Activated CD4-positive, alpha-beta T cell treated with anti-CD3 and anti-CD28 coated beads for 36 hours (primary cell): ENCODE measurements at regions not wholly inside any gene's neighbourhood (a gene's known extent, or its start where the extent isn't known, plus 50 kb on each side); places are given as distances from the start of the nearest gene placed in this dataset.
"Not testable (repeated sequence)": the region's sequence is repeated elsewhere in the genome, so short reads cannot be mapped to it uniquely, and the experiment has no call there.

Experiments
- ATAC-seq: fragments of 200-7000 bp; cut with Tn5 transposase; one replicate; pipeline ENCODE4 v1.10.0; 2021; ENCODE audit warnings: mild to moderate bottlenecking, moderate library complexity
- CTCF ChIA-PET: fragments of 350-600 bp; sonication (Branson Sonifier 250); formaldehyde crosslinking; loops from one replicate; lab custom pipeline; 2021; ENCODE audit warnings: antibody characterized with exemption; lab: Charles Lee
- POLR2A ChIA-PET: fragments of 350-600 bp; sonication (Branson Sonifier 250); formaldehyde crosslinking; loops from one replicate; lab custom pipeline; 2021; ENCODE audit warnings: antibody characterized with exemption, inconsistent platforms; lab: Charles Lee
- DNase-seq: peaks from one replicate; pipeline ENCODE4 v3.0.0-alpha.2; 2020
- H3K27ac Mint-ChIP-seq: one replicate; pipeline ENCODE4 v1.8.0; 2021; ENCODE audit warnings: mixed read lengths
- H3K27me3 Mint-ChIP-seq: one replicate; pipeline ENCODE4 v1.8.0; 2021; ENCODE audit warnings: mixed read lengths
- H3K36me3 Mint-ChIP-seq: one replicate; pipeline ENCODE4 v1.8.0; 2021; ENCODE audit warnings: low read depth, mixed read lengths
- H3K4me1 Mint-ChIP-seq: one replicate; pipeline ENCODE4 v1.8.0; 2021; ENCODE audit warnings: mixed read lengths
- H3K4me3 Mint-ChIP-seq: one replicate; pipeline ENCODE4 v1.8.0; 2021; ENCODE audit warnings: mild to moderate bottlenecking, moderate library complexity, mixed read lengths
- H3K9me3 Mint-ChIP-seq: one replicate; pipeline ENCODE4 v1.8.0; 2021; ENCODE audit warnings: low read depth, mixed read lengths
- intact Hi-C, 2 experiments: fragments of 100-400 bp; cut with DNase I in 1 of 2; cut with micrococcal nuclease in 1 of 2; formaldehyde crosslinking; loops; one replicate each; pipeline versions ENCODE4 v1.14.2 to v1.15.1; 2022 to 2024; cut with DNase I, micrococcal nuclease

DNA sequence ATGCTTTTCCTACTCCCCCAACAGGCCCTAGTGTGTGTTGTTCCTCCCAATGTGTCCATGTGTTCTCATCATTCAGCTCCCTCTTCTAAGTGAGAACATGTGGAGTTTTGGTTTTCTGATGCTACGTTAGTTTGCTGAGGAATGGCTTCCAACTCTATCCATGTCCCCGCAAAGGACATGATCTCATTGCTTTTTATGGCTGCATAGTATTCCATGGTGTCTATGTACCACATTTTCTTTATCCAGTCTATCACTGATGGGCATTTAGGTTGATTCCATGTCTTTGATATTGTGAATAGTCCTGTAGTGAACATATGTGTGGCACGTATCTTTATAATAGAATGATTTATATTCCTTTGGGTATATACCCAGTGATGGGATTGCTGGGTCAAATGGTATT, 72.5 kb upstream of the CCNY start:
- ATAC-seq, H3K4me3 Mint-ChIP-seq, H3K4me1 Mint-ChIP-seq, POLR2A ChIA-PET, DNase-seq, CTCF ChIA-PET, H3K36me3 Mint-ChIP-seq, H3K27ac Mint-ChIP-seq, H3K9me3 Mint-ChIP-seq, H3K27me3 Mint-ChIP-seq: not testable (repeated sequence)
- intact Hi-C loops, result loop anchor here in 1 of 2 experiments (5.0 kb wide), 1 partner anchor 188 kb away; no protein-coding TSS in a partner anchor

DNA sequence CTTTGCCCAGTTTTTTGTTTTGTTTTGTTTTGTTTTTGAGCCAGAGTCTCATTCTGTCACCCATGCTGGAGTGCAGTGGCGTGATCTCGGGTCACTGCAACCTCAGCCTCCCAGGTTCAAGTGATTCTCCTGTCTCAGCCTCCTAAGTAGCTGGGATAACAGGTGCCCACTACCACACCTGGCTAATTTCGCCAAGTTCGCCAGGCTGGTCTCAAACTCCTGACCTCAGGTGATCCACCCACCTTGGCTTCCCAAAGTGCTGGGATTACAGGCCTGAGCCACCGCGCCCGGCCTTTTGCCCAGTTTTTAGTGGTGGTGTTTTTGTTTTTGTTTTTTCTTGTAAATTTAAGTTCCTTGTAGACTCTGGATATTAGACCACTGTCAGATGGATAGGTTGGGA, 71.7 kb upstream of the CCNY start:
- not testable (repeated sequence) for H3K4me1 Mint-ChIP-seq

DNA sequence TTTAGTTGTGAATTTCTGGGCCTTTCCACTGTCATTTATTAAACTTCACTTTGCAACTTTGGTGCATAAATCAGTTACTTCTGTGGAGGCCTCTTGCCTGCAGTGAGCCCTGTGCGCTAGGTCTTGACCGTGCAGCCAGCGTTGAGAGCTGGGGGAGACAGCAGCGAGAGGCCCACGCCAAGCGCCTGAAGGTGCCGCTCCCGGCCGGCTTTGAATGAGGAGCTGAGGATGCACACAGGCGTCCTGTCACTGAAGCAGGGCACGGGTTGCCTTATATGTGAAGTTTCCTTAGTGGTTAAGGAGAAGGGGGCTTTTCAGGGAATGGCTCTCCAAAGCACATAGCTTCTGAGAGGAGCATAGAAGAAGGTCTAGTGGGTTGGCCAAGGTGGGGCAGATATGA, 70.9 kb upstream of the CCNY start:
- CTCF ChIA-PET, result no interaction called here

More for the DNA sequence above, 71.7 kb upstream of the CCNY start:
- H3K27me3 Mint-ChIP-seq, POLR2A ChIA-PET, DNase-seq, H3K27ac Mint-ChIP-seq, H3K4me3 Mint-ChIP-seq, H3K9me3 Mint-ChIP-seq, ATAC-seq, CTCF ChIA-PET, H3K36me3 Mint-ChIP-seq: not testable (repeated sequence)
- intact Hi-C loops, result loop anchor here in 1 of 2 experiments (5.0 kb wide), 1 partner anchor 188 kb away; no protein-coding TSS in a partner anchor

DNA sequence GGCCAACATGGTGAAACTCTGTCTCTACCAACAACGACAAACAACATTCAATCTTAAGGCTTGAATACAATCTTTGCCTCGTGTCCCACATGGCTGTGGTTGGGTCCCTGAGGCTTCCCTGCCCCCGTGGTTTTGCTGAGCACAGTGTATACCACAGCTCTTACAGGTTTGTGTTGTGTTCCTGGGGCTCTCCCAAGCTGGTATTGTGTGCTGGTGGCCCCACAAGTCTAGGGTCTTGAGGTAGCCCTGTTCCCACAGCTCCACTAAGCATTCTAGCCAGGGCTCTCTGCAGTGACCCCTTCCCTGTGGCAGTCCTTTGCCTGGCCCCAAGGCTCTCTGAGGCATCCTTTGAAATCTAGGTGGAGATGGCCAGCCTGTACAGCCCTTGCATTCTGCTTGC, 68.0 kb upstream of the CCNY start:
- H3K4me1 Mint-ChIP-seq, result peaks cover 17% of the 10 kb centered on the region
- no peak for DNase-seq
- no peak overlapping the region for H3K27ac Mint-ChIP-seq
- no peaks in the 10 kb centered on the region for H3K36me3 Mint-ChIP-seq
- POLR2A ChIA-PET, result no interaction called here
- H3K27me3 Mint-ChIP-seq, result peaks cover 8% of the 10 kb centered on the region
- no peak for ATAC-seq
- CTCF ChIA-PET, result no interaction called here
- H3K4me3 Mint-ChIP-seq, result no peak overlapping the region
- H3K9me3 Mint-ChIP-seq, result peaks cover 3% of the 10 kb centered on the region
- intact Hi-C loops, result no loop called here

More for the DNA sequence above, 70.9 kb upstream of the CCNY start:
- no peaks in the 10 kb centered on the region for H3K27me3 Mint-ChIP-seq
- POLR2A ChIA-PET, result no interaction called here
- H3K4me1 Mint-ChIP-seq, result peaks cover 13% of the 10 kb centered on the region
- intact Hi-C loops, result no loop called here
- H3K4me3 Mint-ChIP-seq, result no peak overlapping the region
- ATAC-seq (no peak), DNase-seq (no peak)
- no peaks in the 10 kb centered on the region for H3K9me3 Mint-ChIP-seq
- H3K36me3 Mint-ChIP-seq, result no peaks in the 10 kb centered on the region
- H3K27ac Mint-ChIP-seq, result no peak overlapping the region

DNA sequence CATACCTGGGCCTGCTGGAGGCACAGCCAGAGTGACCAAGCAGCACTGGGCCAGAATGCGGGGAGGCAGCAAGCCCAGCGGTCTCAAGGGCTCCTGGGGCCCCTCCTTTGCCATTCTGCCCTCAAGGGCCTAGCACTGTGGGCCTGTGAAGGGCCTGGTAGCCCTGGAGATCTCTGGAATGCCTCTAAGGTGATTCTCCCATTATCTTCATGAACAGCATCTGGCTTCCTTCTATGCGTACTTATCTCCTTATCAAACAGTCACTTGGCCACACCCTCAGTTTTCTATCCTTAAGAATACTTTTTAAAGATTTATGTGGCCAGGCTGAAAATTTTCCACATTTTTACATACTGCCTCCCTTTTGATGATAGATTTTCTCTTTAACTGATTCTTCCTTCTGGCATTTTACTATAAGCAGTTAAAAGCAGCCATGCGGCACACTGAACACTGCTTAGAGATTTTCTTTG, 67.5 kb upstream of the CCNY start:
- Mint-ChIP-seq H3K9me3 (peaks cover 4% of the 10 kb centered on the region), H3K36me3 (no peaks in the 10 kb centered on the region), H3K4me3 (no peak overlapping the region), H3K27ac (no peak overlapping the region), H3K4me1 (peaks cover 17% of the 10 kb centered on the region), H3K27me3 (peaks cover 10% of the 10 kb centered on the region)
- intact Hi-C loops, result no loop called here
- ATAC-seq, result no peak
- ChIA-PET POLR2A (no interaction called here), CTCF (no interaction called here)
- no peak for DNase-seq

DNA sequence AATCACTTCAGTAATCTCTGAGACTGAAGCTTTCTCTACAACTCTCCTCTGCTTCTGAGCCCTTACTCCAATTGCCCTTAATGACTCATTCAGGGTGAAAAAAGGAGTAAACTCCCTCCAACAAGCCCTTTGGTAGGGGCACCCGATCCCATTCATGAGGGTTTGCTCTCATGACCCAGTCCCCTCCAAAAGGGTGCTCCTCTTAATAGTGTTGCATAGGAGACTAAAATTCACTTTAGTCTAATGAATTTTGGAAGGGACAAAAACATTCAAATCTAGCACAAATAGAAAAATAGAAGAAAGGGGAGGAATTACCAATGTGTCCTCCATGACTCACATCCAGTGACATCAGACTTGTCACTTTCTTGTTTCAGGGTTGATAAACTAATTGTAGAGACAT, 66.2 kb upstream of the CCNY start:
- Mint-ChIP-seq H3K9me3 (peaks cover 4% of the 10 kb centered on the region), H3K4me3 (no peak overlapping the region), H3K36me3 (no peaks in the 10 kb centered on the region), H3K4me1 (peaks cover 17% of the 10 kb centered on the region), H3K27me3 (peaks cover 10% of the 10 kb centered on the region), H3K27ac (peak overlapping the region; percentile 5)
- DNase-seq (peak; percentile 7), ATAC-seq (peak; percentile 90)
- intact Hi-C loops, result no loop called here
- ChIA-PET CTCF (interaction anchor here (1.0 to 1.3 kb wide), 2 partner anchors 32 to 50 kb away, joined by 3 to 5 read pairs; no protein-coding TSS in a partner anchor), POLR2A (interaction anchor here (0.6 kb wide), 1 partner anchor 26 kb away, joined by 5 read pairs; no protein-coding TSS in a partner anchor)

DNA sequence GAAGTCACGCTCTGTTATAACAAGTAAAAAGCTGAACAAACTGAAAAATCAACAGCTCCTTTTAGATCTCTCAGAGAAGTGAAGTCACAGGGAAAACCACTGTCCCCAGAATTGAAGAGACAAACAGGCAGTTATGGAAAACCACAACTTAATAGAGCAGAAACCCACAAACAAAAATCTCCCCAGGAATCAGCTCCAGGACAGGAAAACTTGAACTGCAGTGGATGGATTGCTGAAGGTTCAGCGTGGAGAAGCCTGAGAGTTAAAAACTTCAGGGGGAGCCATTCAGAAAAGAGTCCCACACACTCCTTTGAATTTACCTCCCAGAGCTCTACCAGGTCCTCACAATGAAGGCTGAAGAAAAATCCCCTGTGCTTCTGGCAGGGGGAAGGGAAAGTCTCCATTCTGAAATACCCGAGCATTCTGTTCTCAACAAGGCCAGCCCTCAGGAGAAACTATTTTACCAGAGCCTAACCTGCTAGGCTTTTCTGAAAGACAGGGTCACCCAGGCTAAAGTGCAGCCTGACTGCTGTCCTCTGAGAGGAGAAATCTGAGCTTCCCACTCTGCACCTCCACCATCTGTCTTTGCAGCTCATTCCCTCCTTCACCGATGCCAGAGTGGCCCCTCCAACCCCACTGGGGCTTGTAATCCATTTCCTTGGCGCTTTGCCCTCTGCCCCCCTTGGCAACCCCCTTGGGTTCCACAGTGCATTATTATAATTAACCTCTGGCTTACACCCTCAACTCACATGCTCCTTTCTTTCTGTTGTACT, 65.0 kb upstream of the CCNY start:
- H3K9me3 Mint-ChIP-seq, result peaks cover 4% of the 10 kb centered on the region
- intact Hi-C loops, result no loop called here
- peaks cover 17% of the 10 kb centered on the region for H3K4me1 Mint-ChIP-seq
- no peak overlapping the region for H3K4me3 Mint-ChIP-seq
- H3K27me3 Mint-ChIP-seq, result peaks cover 10% of the 10 kb centered on the region
- ATAC-seq (no peak), DNase-seq (no peak)
- CTCF ChIA-PET, result interaction anchor here (1.0 to 1.3 kb wide), 2 partner anchors 33 to 51 kb away, joined by 3 to 5 read pairs; no protein-coding TSS in a partner anchor
- POLR2A ChIA-PET, result no interaction called here
- no peaks in the 10 kb centered on the region for H3K36me3 Mint-ChIP-seq
- H3K27ac Mint-ChIP-seq, result no peak overlapping the region

DNA sequence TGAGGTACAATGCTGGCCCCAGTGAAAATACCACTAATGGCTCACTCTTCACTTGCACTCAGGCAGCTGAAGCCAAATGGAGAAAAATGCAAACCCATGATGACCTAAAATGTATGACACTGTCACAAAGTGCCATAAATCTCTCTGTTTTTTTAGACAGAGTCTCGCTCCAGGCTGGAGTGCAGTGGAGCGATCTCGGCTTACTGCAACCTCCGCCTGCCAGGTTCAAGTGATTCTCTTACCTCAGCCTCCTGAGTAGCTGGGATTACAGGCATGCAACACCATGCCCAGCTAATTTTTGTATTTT, 64.5 kb upstream of the CCNY start:
- H3K27ac Mint-ChIP-seq, CTCF ChIA-PET, intact Hi-C loops, H3K4me3 Mint-ChIP-seq, DNase-seq, POLR2A ChIA-PET, H3K36me3 Mint-ChIP-seq, ATAC-seq, H3K9me3 Mint-ChIP-seq: not testable (repeated sequence)
- H3K4me1 Mint-ChIP-seq, result peaks cover 17% of the 10 kb centered on the region
- H3K27me3 Mint-ChIP-seq, result peaks cover 10% of the 10 kb centered on the region

DNA sequence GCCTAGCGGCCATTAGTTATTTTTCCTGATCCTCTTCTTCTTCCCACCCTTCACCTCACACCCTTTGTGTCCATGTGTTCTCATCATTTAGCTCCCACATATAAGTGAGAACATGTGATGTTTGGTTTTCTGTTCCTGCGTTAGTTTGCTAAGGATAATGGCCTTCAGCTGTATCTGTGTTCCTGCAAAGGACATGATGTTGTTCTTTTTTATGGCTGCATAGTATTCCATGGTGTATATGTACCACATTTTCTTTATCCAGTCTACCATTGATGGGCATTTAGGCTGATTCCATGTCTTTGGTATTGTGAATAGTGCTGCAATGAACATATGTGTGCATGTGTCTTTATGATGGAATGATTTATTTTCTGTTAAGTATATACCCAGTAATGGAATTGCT, 63.9 kb upstream of the CCNY start:
- POLR2A ChIA-PET, H3K9me3 Mint-ChIP-seq, ATAC-seq, intact Hi-C loops, CTCF ChIA-PET, H3K27ac Mint-ChIP-seq, H3K36me3 Mint-ChIP-seq, H3K4me3 Mint-ChIP-seq, DNase-seq: not testable (repeated sequence)
- Mint-ChIP-seq H3K4me1 (peaks cover 17% of the 10 kb centered on the region), H3K27me3 (peaks cover 10% of the 10 kb centered on the region)

DNA sequence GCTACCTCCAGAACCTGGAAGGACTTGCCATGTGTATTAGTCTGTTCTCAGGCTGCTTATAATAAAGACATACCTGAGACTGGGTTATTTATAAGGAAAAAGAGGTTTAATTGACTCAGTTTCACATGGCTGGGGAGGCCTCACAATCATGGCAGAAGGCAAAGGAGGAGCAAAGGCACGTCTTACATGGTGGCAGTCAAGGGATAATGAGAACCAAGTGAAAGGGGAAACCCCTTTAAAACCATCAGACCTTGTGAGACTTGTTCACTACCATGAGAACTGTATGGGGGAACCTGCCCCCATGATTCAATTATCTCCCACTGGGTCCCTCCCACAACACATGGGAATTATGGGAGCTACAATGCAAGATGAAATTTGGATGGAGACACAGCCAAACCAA, 62.3 kb upstream of the CCNY start:
- H3K27ac Mint-ChIP-seq, CTCF ChIA-PET, intact Hi-C loops, ATAC-seq, H3K4me3 Mint-ChIP-seq, H3K36me3 Mint-ChIP-seq, POLR2A ChIA-PET, H3K9me3 Mint-ChIP-seq, DNase-seq: not testable (repeated sequence)
- H3K4me1 Mint-ChIP-seq, result peaks cover 15% of the 10 kb centered on the region
- H3K27me3 Mint-ChIP-seq, result peaks cover 10% of the 10 kb centered on the region

DNA sequence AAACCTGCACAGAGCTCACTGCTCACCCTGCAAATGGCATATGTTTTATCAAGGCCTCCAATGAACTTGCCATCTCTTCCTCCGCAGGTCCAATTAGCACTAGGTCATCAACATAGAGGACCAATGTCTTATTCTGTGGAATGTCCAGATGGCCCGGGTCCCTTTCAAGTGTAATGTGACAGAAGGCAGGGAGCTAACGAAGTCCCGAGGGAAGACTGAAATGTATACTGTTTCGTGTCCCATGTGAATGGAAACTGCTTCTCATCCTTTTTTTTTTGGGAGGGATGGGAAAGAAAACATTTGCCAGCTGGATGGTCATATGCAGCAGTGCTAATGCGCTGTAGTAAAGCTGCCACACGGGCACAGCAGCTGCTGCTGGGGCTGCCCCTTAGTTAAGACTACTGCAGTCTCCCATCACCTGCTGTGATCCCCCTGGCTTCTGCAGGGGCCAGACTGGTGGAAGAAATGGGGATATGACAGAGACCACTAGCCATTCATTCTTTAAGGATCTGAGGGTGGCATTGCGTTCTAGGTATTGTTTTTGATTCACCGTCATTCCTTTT, 61.7 kb upstream of the CCNY start:
- CTCF ChIA-PET, result no interaction called here
- POLR2A ChIA-PET, result no interaction called here
- H3K27ac Mint-ChIP-seq, result no peak overlapping the region
- H3K36me3 Mint-ChIP-seq, result no peaks in the 10 kb centered on the region
- no peak overlapping the region for H3K4me3 Mint-ChIP-seq
- DNase-seq, result no peak
- ATAC-seq, result no peak
- peaks cover 10% of the 10 kb centered on the region for H3K27me3 Mint-ChIP-seq
- intact Hi-C loops, result no loop called here
- H3K4me1 Mint-ChIP-seq, result peaks cover 12% of the 10 kb centered on the region
- peaks cover 4% of the 10 kb centered on the region for H3K9me3 Mint-ChIP-seq

DNA sequence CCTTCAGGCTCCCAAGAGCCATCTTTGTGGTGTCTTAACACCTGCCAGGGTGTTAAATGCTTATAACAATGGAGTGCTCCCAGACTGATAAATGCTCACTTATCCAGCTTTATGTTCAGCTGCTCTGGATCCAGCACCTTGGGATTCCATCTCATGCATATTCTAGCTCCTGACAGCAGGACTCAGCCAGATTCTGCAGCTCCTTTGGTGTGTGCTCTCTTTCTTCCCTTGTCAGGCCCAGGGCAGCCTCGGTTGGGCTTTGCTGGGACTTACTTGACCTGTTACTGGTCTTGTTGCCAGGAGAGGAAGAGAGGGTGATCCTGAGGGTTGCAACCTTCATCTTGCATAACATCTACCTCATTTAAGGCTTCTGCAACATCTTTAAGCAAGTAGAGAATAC, 59.4 kb upstream of the CCNY start:
- Mint-ChIP-seq H3K27me3 (peaks cover 10% of the 10 kb centered on the region), H3K4me3 (no peak overlapping the region), H3K36me3 (no peaks in the 10 kb centered on the region), H3K9me3 (peaks cover 7% of the 10 kb centered on the region), H3K27ac (no peak overlapping the region), H3K4me1 (no peaks in the 10 kb centered on the region)
- DNase-seq (no peak), ATAC-seq (no peak)
- POLR2A ChIA-PET, result interaction anchor here (0.5 kb wide), 1 partner anchor 32 kb away, joined by 3 read pairs; no protein-coding TSS in a partner anchor
- intact Hi-C loops, result no loop called here
- CTCF ChIA-PET, result interaction anchor here (0.5 kb wide), 1 partner anchor 292 kb away, joined by 3 read pairs; no protein-coding TSS in a partner anchor
